Suppressor macrophage treated with lipopolysaccharide for 1 hour (primary cell): ENCODE measurements at regions not wholly inside any gene's neighbourhood (a gene's known extent, or its start where the extent isn't known, plus 50 kb on each side); places are given as distances from the start of the nearest gene placed in this dataset.
"Not testable (repeated sequence)": the region's sequence is repeated elsewhere in the genome, so short reads cannot be mapped to it uniquely, and the experiment has no call there.

ENCODE experiments used
- DNase-seq, 3 donors: peaks; one replicate each; pipeline ENCODE4 v3.0.0-alpha.2; 2020 to 2022

DNA sequence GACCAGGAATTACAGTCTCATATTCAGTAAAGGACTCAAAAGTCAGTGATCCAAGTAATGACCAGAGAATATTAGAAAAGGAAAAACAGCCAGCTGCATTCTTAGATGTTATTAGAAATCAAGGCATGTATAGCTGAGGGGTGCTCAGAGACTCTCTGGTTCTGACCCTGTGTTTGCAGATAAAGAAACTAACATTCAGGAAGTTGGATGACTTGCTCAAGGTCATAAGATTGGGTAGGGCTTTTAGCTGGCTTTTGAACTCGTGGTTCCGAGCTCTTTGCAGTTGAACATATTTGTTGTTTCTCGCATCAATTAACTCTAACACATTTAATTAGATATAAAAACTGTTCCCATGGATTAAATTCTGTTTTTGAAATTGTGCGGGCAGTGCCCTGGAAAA is 62.5 kb upstream of the ENPP6 start:
- DNase-seq: peak; percentile 50 to 60 (median 58)

DNA sequence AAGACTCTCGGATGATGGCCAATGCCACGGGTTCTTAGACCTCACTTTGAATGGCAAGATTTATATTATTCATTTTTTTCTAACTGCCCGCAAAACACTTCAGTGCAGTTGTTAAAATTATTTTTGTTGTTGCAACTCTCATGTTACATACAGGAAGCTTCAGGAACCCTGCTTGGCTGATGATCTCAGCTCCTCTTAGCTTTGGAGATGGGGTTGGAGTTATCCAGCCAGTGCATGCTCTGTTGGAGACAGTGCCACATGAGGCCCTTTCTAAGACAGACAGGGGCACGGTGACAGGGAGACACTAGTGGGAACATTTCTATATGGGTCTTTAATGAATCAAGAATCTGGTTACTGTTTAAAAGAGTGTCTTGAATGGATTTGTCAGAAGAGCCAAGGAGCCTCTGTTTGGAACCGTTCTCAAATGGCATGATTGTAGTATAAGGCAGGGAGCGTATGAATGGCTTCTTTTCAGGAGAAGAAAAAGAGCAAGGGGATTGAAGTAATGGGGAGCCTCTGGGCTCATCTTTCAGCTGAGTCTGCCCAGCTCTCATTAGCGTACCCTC is 61.9 kb upstream of the ENPP6 start:
- DNase-seq: no peak

DNA sequence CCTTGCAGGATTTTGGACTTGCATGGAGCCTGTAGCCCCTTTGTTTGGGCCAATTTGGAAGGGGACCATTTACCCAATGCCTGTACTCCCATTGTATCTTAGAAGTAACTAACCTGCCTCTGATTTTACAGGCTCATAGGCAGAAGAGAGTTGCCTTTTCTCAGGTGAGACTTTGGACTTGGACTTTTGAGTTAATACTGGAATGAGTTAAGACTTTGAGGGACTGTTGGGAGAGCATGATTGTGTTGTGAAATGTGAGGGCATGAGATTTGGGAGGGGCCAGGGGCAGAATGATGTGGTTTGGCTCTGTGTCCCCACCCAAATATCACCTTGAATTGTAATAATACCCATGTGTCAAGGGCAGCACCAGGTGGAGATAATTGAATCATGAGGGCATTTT is 60.1 kb upstream of the ENPP6 start:
- not testable (repeated sequence) for DNase-seq

DNA sequence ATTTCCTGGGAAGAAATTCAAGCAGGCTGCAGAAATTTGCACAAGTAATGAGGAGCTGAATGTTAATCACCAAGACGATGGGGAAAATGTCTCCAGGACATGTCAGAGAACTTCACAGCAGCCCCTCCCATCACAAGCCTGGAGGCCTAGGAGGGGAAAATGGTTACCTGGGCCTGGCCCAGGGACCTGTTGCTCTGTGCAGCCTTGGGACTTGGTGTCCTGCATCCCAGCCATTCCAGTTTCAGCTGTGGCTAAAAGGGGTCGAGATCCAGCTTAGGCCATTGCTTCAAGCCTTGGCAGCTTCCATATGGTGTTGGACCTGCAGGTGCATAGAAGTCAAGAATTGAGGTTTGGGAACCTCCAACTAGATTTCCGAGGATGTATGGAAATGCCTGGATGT is 59.3 kb upstream of the ENPP6 start:
- not testable (repeated sequence) for DNase-seq

DNA sequence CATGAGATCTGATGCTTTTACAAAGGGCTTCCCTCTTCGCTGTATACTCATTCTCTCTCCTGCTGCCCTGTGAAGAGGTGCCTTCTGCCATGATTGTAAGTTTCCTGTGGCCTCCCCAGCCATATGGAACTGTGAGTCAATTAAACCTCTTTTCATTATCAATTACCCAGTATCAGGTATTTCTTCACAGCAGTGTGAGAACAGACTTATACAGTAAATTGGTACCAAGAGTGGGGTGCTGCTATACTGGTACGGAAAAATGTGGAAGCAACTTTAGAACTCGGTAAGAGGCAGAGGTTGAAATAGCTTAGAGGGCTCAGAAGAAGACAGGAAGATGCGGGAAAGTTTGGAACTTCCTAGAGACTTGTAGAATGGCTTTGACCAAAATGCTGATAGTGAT is 58.7 kb upstream of the ENPP6 start:
- DNase-seq: not testable (repeated sequence)

DNA sequence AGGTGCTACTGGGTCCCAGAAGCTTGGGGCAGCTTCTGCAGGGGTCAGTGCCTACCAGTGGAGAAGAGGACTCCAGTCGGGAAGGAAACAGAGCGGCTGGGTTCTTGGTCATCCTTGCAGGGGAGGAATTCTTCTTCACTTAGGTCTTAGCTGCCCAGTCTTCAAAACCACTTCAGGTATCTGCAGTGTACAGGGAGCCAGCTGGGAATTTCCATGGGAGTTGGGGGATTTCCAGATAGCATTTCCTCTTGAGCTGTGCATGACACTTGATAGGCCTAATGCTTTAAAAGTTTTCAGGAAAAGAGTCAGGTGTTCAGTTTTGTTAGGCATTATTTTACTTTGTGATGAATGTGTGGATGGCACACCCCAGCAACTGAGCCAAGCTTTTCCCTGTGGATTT is 58.1 kb upstream of the ENPP6 start:
- DNase-seq: peak in 1 of 3 donors; percentile 39

DNA sequence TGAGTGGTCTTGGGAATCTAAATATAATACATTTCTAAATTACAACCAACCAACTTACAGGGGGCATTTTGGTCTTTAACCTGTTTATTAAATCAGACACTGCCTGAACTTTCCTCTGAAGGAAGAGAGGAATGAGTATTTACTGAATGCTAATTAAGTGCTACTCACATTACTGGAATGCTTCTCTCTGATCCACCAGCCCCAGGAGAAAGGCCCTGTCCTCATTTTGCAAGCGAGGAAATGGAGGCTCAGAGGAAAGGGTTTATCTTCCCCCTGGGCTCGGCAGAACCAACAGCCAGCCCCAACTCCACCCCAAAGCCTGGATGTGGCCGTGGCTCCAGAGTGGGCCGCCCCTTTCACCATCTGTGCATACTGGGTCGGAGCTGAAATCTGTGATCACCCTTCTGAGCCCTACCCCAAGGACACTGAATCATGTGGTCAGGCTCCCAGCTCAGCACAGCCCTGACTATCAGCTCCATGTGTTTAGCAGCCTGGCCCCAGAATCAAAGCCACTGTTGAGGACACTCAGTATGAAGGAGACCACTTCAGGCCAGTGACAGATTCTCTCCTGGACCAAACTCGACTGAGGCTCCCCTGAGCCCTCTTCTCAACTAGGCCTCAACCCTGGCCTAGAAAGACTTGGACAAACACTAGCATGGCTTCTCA is 56.7 kb upstream of the ENPP6 start:
- DNase-seq: no peak

DNA sequence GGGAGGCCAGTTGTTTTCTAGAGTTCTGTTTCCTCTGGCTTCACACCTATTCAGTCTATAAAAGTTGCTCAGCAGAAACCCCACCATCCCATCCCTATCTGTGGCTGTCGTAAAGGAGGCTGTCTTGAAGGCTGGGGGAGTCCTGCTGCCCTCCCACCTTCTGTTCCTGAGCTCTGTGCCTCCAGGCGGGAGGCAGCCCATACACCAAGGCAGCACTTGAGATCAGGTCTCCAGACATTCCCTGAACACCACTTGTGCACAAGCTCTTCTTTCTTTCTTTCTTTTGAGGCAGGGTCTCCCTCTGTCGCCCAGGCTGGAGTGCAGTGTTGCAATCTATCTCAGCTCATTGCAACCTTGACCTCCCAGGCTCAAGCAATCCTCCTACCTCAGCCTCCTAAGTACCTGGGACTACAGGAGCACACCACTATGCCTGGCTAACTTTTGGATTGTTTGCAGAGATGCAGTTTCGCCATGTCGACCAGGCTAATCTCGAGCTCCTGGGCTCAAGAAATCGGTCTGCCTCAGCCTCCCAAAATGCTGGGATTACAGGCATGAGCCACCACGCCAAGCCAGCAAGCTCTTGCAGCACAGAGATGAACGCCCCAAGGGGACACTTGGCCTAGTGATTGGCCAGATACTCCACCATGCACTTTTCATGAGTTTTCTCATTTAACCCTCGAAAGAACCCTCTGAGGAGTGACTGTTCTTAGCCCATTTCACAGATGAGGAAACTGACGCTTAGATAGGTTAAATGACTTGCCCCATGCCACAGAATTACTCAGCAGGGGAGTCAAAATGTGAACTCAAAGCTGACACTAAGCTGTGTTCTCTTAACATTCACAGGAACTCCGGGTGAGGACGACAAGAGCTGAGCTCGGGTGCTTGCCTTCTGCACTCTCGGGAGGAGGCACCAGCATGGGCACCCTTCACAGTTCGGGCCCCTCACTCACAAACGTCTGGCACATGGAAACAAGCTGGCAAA is 55.8 kb upstream of the ENPP6 start:
- DNase-seq: no peak

DNA sequence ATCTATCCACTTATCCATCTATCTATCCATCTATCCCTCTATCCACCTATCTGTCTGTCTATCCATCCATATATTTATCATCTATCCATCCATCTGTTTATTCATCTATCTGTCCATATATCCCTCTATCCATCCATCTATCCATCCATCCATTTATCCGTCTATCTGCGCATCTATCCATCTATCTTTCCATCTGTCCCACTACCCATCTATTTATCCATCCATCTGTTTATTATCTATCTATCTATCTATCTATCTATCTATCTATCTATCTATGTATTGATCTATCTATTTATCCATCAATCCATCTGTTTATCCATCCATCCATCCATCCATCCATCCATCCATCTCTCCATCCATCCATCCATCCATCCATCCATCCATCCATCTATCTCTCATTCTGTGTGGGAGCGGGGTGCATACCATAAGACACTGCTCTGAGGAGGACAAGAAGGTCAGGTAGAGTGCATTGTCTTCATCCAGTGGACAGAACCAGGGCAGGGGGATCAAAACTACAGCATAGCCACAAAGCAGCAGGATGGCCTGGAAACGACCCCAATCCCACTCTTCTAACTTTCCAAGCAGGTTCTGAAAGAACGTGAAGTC is 53.2 kb upstream of the ENPP6 start:
- no peak for DNase-seq

DNA sequence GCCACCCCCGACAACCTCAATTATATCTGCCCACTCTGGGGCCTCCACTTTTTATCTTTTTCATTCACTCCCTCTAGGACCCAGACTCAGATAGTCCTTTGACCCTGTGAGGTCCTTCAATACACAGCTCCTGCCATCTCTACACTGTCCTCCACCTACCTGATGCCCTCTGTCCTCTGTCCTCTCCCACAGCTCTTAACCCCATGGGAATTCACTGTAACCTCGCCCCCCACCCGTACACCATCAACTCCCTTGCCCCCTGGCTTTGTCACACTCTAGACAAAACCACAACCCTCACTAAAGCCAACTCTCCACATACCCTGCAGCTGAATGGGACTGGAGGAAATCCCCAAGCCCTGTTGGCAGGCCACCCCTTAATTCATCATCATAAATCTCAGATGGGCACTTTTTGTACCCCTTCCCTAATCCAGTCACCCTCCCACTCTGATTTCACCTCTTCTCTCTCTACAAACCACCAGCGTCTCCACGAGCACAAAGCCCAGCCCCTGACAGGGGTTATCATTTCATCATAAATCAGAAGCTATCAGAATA is 52.3 kb upstream of the ENPP6 start:
- no peak for DNase-seq

DNA sequence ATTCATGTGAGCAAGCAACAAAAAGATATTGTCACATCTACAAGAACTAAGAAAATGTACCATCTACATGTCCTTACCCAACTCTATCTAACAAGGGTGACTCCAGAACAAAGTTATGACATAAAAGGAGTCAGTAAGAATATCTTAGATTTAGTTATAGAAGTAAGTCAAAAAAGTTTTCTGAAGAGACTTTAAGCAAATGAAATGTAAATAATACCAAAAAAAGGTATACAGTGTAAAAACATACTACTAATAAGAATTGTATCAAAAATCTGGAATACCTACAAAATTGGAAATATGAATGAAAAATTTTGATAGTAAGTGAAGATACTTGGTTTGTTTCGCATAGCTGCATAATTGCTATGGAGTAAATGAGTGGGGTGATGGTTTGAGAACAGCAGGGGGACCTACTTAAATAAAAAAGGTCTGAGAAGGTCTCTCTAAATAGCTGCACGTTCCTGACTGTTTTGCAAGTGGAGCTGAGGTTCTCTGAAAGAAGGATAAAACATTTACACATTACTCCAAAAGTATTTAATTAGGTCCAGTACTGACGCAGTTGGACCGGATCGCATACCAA is 51.0 kb upstream of the ENPP6 start:
- no peak for DNase-seq

DNA sequence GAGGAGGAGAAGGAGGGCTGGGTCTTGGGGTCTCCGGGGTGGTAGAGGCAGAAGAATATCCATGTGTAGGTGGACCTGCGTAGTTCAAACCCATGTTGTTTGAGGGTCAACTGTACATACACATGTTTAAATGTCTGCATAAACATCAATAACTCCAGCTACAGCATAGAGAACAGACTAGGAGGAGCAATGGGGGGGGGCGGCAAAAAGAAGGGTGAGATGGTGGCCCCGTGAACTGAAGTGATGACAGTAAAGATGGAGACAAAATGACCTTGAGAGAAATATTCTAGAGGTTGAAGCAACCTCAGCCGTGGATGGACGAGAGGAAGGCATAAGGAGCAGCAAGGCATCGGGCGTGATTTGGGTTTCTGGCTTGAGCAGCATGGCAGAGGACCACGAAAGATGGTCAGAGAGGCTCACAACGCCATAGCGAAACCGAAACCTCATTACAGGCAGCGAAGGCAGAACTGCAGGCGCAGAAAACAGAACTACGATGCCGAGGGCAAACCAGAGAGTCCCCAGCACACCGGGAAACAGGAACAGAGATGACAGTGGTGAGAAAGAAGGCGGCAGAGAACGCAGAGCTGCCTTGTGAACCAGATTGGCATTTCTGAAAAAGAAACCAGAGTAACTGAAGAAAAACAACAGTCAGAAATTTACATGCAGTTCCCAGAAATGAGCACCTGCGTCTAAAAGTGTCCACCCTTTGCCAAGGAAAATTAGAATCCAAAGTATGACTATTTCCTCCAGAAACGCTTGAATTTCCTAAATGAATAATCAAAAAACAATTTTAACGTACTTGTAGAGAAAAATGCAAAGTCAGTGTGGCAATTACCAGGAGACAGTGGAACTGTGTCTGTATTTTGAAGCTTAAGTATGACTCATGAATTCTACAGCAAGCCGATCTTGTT is 50.3 kb upstream of the ENPP6 start:
- peak; percentile 92 to 96 (median 94) for DNase-seq
